ENCODE measurements at regions not wholly inside any gene's neighbourhood (a gene's known extent, or its start where the extent isn't known, plus 50 kb on each side); places are given as distances from the start of the nearest gene placed in this dataset.

- H3K4me2 ChIP-seq (ENCODE audit: low read length) = peak overlapping the region; percentile 58
- peak overlapping the region; percentile 78 for H3K27ac ChIP-seq (ENCODE audit: low read depth, low read length)
- H3K79me2 ChIP-seq (ENCODE audit: insufficient read depth, low read length) = no peaks in the 10 kb centered on the region
- H3K9me3 ChIP-seq (ENCODE audit: insufficient read depth, low read depth, low read length) = no peaks in the 10 kb centered on the region
- Mint-ChIP-seq H3K36me3 (ENCODE audit: low read depth, unreplicated experiment) (no peaks in the 10 kb centered on the region), H3K9me3 (ENCODE audit: unreplicated experiment) (no peaks in the 10 kb centered on the region), H3K27me3 (ENCODE audit: low read depth, unreplicated experiment) (no peaks in the 10 kb centered on the region), H3K4me1 (ENCODE audit: low read depth, unreplicated experiment) (peaks cover 55% of the 10 kb centered on the region), H3K4me3 (ENCODE audit: unreplicated experiment) (no peak overlapping the region), H3K27ac (ENCODE audit: unreplicated experiment) (peak overlapping the region; percentile 99)
- H3K36me3 ChIP-seq (ENCODE audit: insufficient read depth, low read length) = peaks cover 29% of the 10 kb centered on the region
- H3K4me1 ChIP-seq (ENCODE audit: insufficient read depth, low read length) = peaks cover 38% of the 10 kb centered on the region
- no peak for FAIRE-seq
- no peaks in the 10 kb centered on the region for H3K27me3 ChIP-seq (ENCODE audit: insufficient read depth, low read length)
- H3K9ac ChIP-seq (ENCODE audit: low read length) = peak overlapping the region; percentile 56
- H4K20me1 ChIP-seq (ENCODE audit: insufficient read depth, low read length) = peaks cover 5% of the 10 kb centered on the region
- no peak for TF ChIP-seq CTCF (IDR thresholded peaks at IDR 0.05; ENCODE audit: insufficient read depth, low read depth, low read length)
- H3K4me3 ChIP-seq (ENCODE audit: insufficient read depth, low read depth, low read length) = no peak overlapping the region
- peak; percentile 47 for DNase-seq (ENCODE audit: low read depth)
- H2AFZ ChIP-seq (ENCODE audit: low read depth, low read length) = no peak overlapping the region
Measured at GRCh38 chr14:100982762-100983161, 79.2 kb upstream of the RTL1 start.

GRCh38 chr14:100983710-100984109 lies 80.2 kb upstream of the RTL1 start:
- H3K27me3 Mint-ChIP-seq (ENCODE audit: low read depth, unreplicated experiment) = no peaks in the 10 kb centered on the region
- no peaks in the 10 kb centered on the region for H3K36me3 Mint-ChIP-seq (ENCODE audit: low read depth, unreplicated experiment)
- H3K27me3 ChIP-seq (ENCODE audit: insufficient read depth, low read length) = no peaks in the 10 kb centered on the region
- no peak overlapping the region for H3K9ac ChIP-seq (ENCODE audit: low read length)
- peaks cover 5% of the 10 kb centered on the region for H4K20me1 ChIP-seq (ENCODE audit: insufficient read depth, low read length)
- no peak overlapping the region for H2AFZ ChIP-seq (ENCODE audit: low read depth, low read length)
- no peak overlapping the region for H3K4me3 ChIP-seq (ENCODE audit: insufficient read depth, low read depth, low read length)
- TF ChIP-seq CTCF (IDR thresholded peaks at IDR 0.05; ENCODE audit: insufficient read depth, low read depth, low read length) = no peak
- TF ChIP-seq EZH2 (IDR thresholded peaks at IDR 0.05; ENCODE audit: insufficient read depth, low read length) = no peak
- peaks cover 30% of the 10 kb centered on the region for H3K36me3 ChIP-seq (ENCODE audit: insufficient read depth, low read length)
- H3K27ac ChIP-seq (ENCODE audit: low read depth, low read length) = peak overlapping the region; percentile 78
- H3K4me3 Mint-ChIP-seq (ENCODE audit: unreplicated experiment) = no peak overlapping the region
- H3K9me3 Mint-ChIP-seq (ENCODE audit: unreplicated experiment) = no peaks in the 10 kb centered on the region
- no peak overlapping the region for H3K4me2 ChIP-seq (ENCODE audit: low read length)
- no peaks in the 10 kb centered on the region for H3K79me2 ChIP-seq (ENCODE audit: insufficient read depth, low read length)
- no peak for DNase-seq (ENCODE audit: low read depth)
- no peaks in the 10 kb centered on the region for H3K9me3 ChIP-seq (ENCODE audit: insufficient read depth, low read depth, low read length)
- H3K27ac Mint-ChIP-seq (ENCODE audit: unreplicated experiment) = peak overlapping the region; percentile 73
- H3K4me1 ChIP-seq (ENCODE audit: insufficient read depth, low read length) = peaks cover 47% of the 10 kb centered on the region
- FAIRE-seq = no peak
- peaks cover 64% of the 10 kb centered on the region for H3K4me1 Mint-ChIP-seq (ENCODE audit: low read depth, unreplicated experiment)

GRCh38 chr14:100988011-100988410 lies 84.5 kb upstream of the RTL1 start:
- H3K27ac Mint-ChIP-seq (ENCODE audit: unreplicated experiment) = peak overlapping the region; percentile 100
- no peaks in the 10 kb centered on the region for H3K9me3 Mint-ChIP-seq (ENCODE audit: unreplicated experiment)
- Histone ChIP-seq H3K9me3 (ENCODE audit: insufficient read depth, low read depth, low read length) (no peaks in the 10 kb centered on the region), H3K27me3 (ENCODE audit: insufficient read depth, low read length) (no peaks in the 10 kb centered on the region), H3K36me3 (ENCODE audit: insufficient read depth, low read length) (peaks cover 35% of the 10 kb centered on the region), H3K9ac (ENCODE audit: low read length) (no peak overlapping the region), H3K4me3 (ENCODE audit: insufficient read depth, low read depth, low read length) (no peak overlapping the region), H3K4me2 (ENCODE audit: low read length) (no peak overlapping the region), H3K27ac (ENCODE audit: low read depth, low read length) (peak overlapping the region; percentile 56), H3K4me1 (ENCODE audit: insufficient read depth, low read length) (peaks cover 24% of the 10 kb centered on the region), H4K20me1 (ENCODE audit: insufficient read depth, low read length) (no peaks in the 10 kb centered on the region), H3K79me2 (ENCODE audit: insufficient read depth, low read length) (no peaks in the 10 kb centered on the region), H2AFZ (ENCODE audit: low read depth, low read length) (no peak overlapping the region)
- DNase-seq (ENCODE audit: low read depth) (no peak), FAIRE-seq (peak; percentile 43)
- no peak overlapping the region for H3K4me3 Mint-ChIP-seq (ENCODE audit: unreplicated experiment)
- no peaks in the 10 kb centered on the region for H3K36me3 Mint-ChIP-seq (ENCODE audit: low read depth, unreplicated experiment)
- H3K27me3 Mint-ChIP-seq (ENCODE audit: low read depth, unreplicated experiment) = no peaks in the 10 kb centered on the region
- TF ChIP-seq CTCF (IDR thresholded peaks at IDR 0.05; ENCODE audit: insufficient read depth, low read depth, low read length) = no peak
- no peak for TF ChIP-seq EZH2 (IDR thresholded peaks at IDR 0.05; ENCODE audit: insufficient read depth, low read length)
- peaks cover 53% of the 10 kb centered on the region for H3K4me1 Mint-ChIP-seq (ENCODE audit: low read depth, unreplicated experiment)

Data from astrocyte (in vitro differentiated cells and primary cell).